HG03460 (cell line): ENCODE measurements at regions not wholly inside any gene's neighbourhood (a gene's known extent, or its start where the extent isn't known, plus 50 kb on each side); places are given as distances from the start of the nearest gene placed in this dataset.

ENCODE experiments used
- ATAC-seq: cut with Tn5 transposase; IDR thresholded peaks from one replicate; pipeline ENCODE4 v1.9.1; 2021; ENCODE audit not compliant: unreplicated experiment

DNA sequence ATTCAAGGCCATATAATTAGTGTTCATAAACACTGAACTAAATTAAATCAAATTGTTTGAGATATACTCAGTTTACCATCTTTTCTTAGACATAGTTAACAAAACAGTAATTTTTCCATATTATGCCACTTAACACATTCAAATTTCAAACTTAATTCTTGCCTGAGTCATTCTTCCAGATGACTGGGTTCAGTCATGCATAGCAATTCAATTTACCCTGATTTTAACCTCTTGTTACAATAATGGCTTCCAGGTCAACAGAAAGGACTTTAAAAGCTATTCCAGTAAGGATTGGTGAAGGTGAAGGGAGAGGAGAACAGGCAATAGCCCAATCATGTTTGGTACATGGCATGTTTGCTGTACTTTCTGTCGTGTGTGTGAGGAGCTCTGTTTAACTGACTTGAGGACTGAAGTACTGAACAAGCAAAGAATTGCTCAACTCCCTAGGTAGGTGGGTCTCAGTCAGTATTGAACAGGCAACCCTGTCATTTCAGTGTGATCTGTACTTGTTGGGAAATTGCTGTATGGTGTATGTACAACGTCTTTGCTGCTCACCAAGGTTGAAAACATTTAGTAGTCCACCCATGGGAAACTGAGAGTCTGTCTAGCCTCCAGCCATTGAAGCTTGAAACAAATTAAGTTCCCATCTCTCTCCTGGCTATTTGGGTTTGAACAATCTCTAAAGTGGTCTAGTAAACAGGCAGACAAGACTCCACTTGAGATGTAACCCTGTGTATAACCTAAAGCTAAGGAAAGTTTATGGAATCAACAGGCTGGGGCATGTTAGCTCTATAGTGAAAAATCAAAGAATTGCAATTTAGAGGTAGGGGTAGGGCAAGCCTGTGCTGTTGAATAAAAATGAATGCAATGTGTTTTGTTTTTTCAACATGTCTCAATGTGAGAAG lies 327.2 kb downstream of the BTG1 start:
- ATAC-seq, result no peak

DNA sequence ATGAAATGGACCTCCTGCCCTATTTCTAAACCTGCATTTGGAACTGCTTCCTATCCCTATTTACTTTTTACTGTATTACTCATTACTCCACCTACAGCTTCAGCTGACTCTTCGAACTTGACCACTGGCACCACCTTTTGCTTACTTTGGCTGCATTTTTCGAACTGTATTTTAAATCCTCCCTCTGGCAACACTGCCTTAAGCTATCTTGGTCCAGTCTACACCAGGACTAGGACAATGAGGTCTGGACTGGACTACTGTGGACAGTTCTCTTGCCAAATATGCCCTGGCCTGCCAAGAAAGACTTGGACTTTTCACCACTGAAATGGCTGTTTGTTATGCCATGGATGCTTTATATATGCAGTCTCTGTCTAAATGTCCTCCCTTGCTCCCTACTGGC lies 328.1 kb downstream of the BTG1 start:
- no peak for ATAC-seq

DNA sequence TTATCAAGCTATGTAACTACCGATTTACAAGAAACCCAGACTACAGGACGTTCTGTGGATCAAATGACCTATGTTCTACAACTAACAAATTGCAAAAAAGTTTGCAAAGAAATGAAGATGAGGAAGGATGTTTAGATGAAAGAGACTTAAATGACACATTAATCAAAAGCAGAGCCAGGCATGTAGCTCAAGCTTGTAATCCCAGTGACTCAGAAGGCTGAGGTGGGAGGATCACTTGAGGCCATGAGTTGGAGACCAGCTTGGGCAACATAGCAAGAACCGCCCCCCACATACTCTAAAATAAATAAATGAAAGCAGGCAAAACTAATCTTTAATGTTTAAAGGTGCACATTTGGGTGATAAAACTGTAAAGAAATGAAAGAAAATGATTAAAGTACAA lies 331.9 kb downstream of the BTG1 start:
- no peak for ATAC-seq

DNA sequence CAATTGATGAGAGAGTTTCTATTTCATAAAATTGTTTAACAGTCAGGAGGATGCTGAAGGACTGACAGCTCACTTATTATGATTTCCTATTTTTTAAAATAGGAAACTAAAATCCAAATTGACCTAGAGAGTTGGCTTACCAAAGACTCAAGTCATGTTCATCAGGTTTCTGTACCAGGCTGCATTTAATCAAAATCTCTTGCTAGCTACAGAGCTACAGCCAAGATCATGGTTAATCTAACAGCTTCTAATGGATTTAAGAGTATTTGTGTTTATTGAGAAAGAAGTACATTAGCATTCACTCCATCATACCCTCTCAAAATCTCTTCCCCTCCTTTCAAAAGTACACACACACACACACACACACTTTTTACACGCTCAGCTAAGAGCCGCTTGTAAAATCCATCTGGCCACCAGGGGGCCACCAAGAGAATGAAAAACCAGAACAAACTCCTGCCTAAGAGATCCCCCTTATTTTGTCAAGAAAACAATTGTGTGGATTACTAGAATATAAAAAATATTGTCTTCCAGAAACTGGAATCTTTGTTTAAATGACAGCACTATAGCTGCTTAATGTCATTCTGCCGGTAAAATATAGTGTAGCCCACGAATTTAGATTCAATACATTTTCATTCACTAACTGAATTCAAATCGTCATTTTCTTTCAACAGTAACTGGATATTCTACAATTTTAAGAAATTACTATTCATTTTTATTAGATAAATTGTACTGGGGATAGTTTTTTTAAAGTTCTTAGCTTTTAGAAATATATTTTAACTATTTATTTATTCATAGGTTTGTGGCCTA lies 334.0 kb downstream of the BTG1 start:
- ATAC-seq, result peak; percentile 68

DNA sequence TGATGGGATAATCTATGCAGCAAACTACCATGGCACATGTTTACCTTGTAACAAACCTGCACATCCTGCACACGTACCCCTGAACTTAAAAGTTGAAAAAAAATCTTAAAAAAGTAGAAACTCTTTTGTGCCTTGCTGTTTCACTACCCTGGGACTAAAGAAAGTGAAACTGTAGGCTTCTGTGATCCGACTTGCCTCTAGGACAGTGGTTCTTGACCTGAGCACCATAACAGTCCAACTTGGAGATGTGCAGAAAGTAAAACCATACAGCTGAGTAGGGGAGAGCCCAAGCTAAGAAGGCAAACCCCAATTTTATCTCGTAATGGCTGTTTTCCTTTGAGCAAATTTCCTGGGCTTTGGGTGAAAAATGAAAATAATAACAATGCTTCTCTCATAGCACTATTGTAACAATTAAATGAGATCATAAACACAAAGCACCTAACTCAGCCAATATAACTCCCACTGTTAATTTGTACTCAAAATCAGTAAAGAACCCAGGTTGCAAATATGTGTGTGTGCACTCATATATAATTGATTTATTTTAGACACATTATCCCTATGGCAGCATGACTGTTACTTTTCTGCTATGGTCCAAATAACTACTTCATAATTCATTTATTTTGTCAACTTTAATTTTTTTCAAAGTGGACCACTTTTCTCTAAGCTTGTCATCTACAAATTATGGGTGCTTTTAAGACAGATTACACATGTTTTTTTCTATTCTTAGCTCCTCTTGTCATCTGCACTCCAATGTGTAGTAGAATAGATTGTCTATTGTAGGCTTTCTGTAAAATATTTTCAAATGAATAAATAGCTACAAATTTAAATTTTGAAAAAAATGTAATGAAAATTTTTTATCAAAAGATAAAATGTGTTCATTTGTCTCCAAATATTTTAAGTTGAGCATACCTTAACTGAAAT lies 334.9 kb downstream of the BTG1 start:
- no peak for ATAC-seq

DNA sequence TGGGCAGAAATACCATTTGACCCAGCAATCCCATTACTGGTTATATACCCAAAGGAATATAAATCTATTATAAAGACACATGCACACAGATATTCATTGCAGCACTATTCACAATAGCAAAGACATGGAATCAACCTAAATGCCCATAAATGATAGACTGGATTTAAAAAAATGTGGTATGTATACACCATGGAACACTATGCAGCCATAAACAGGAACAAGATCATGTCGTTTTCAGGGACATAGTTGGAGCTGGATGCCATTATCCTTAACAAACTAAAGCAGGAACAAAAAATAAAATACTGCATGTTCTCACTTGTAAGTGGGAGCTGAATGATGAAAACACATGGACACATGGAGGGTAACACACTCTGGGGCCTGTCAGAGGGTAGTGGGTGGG lies 335.6 kb downstream of the BTG1 start:
- ATAC-seq, result no peak

DNA sequence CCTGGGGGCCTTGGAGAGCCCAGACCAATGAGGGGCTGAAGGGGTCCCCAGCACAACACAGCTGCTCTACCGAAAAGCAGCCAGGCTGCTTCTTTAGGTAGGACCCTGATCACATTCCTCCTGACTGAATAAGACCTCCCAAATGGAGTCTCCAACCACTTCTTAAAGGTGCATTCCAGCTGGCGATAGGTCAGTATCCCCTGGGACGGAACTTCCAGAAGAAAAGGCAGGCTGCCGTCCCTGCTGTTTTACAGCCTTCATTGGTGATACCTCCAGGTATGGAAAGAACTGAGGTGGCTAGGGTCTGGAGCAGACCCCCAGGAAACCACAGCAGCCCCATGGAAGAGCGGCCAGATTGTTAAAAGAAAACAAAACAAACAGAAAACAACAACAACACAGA lies 340.6 kb downstream of the BTG1 start:
- no peak for ATAC-seq

DNA sequence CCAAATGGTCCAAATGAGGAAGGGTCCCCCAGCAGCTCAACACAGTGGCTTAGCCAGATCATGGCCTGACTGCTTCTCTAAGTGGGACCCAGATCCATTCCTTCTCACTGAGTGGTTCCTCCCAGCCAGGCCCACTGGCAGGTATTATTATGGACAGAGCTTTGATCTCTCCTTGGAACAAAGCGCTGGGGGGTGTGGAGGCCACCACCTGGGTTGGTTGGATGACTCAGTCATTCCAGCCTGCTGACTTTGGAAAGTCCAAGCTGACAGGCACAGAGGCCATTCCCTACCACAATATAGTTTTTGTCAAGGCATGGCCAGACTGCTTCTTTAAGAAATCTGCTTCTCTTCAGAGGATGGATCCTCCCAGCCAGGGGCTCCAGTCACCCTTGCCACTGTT lies 341.1 kb downstream of the BTG1 start:
- ATAC-seq, result no peak

DNA sequence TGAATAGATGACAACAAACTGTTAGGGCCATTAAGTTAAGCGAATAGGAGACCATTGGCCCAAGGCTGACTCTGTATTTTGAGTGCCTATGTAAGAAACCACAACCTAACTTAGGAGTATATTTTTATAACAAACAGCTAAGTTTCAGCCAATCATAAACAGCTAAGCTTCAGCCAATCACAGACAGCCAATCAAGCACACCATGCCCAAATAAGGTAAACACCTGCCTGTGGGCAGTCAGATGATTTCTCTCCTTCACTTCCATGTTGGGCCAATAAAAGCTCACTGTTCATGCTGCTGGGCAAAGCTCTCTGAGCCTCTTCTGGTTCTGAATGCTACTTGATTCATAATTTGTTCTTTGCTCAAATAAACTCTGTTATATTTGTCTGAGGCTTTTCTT lies 344.6 kb downstream of the BTG1 start:
- no peak for ATAC-seq

DNA sequence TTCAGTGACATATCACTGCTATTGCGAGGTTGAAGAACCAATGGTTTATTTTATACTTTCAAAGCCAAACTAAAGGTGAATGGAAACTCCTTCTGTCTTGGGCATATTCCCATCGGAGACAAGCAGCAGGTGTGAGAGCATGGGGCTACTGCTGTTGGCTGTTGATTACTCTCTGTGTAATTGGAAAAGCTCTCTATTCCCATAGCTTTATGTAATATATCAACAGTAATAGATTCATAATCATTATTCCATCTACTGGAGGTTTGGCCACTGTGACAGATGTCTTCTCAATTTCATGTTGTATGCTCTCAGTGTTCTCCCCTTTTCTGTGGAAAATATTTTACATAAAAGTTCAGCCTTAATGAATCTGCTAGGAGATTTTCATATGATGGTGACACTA lies 352.0 kb downstream of the BTG1 start:
- ATAC-seq, result no peak

DNA sequence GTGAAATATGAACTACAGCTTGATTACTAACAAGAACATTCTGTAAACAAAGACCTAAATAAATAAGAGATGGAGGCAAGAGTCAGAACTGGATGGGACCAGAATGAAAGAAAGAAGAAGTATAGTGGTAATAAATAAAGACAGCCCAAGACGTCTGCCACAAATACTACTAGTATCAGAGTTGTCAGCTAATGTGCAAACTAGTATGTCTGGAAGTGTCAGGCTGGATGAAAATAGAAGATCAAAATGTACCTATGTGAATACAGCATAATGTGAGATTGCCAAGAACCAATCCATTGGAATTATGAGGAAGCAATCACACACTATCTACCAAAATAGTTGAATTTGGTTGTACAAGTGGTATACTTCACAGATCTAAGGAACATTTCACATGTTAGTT lies 353.0 kb downstream of the BTG1 start:
- ATAC-seq, result no peak

DNA sequence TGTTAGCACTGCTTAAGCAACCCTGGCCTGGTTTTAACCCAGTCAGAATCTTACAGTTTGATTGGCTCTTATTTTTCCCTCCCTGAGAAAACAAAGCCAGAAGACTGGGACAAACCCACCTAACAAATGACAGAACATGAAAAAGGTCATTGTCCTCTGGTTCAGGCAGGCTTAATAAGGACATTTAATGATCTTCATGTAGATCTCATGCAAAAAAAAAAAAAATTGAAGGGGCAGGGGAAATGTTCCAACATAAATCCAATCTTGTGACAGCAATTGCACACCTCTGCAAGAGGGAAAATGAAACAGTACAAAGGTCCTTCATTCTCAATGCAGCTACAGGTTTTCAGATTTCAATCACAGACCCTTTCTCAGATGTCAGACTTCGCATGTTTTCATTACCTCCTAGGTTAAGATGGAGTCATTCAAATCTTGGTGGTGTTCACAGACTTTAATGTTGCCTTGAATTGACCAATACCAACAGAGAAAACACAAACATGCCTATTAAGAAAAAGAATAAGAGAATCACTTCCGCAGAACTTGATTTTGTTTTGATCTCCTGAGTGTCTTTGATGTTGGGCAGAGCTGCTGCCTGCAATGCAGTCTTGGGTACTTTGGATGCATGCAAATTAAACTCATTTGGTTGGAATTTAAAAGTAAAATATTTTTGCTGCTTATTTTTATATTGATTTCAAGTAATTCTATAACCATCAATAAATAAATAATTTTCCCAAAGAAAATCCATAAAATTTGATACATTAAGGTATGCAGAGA lies 359.0 kb downstream of the BTG1 start:
- ATAC-seq, result no peak

DNA sequence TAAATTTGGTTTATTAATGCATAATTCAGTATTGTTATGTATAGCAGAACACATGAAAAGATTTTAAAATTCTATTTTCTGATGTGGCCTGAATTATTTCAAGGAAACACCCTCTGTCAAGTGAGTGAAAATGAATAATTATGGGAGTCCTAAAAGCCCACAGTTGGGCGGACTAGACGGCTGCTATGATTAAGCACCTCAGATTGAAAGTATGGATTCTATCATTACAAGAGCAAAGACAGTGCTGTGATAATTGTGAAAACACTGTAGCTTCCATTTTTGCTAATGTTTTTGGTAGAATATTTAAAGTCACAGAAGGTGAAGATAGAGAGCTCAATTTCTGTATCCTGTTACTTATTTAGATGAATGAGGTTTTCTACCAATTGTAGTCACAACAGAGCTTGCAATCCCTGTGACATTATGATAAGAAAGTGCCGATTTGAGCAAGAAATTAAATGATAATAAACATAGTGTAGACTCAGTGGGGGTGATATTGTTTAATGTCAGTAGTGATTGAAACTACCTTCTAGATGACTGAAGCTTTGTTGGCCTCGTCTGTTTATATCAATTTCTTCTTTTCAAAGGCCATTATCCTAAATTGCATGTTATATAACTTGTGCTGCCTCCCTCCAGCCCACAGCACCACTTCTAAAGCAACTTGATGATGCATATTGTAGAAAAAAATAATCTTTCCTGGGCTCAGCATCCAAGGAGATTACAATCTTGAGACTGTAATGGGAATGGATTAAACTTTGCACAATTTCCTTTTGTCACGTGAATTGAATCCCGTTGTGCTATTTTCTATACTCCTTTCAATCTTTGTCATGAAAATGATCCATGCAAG lies 359.8 kb downstream of the BTG1 start:
- ATAC-seq, result no peak

DNA sequence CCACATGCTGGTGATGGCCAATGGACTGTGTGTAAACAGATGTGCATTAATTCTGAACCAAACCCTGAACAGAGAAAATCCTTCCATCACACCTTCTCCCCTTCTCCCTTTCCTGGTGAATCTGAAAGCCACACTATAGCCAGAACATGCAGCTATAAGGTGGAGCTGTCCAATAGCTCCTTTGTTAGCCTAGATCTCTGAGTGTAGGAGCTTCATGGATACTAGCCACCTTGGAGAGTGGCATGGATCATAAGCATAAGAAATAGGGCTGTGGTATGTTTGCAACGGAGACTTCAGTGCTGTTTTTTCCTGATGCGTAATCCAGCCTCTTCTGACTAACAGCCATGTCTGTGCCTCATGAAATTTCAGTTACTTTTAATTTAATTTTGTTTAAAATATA lies 364.5 kb downstream of the BTG1 start:
- no peak for ATAC-seq

DNA sequence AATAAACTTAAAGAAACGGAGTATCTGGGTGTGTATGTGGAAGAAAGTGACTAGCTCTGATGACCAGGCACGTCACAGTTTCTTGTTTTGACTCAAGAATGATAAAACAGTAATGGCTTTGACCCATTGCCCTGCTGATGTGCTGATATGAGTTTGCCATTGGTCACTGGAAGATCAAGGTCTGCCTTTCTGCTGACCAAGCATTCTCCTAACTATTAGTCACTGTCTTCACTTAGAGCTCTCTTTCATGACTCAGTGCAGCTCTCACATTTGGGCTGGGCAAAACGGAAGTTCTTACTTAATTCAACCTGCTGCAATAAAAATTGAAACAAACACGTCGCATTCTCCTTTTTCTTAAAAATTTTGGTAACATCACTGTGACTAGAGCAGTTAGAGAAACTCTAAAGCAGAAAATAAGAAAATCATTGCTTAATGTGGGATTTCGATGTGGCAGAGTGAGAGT lies 366.7 kb downstream of the BTG1 start:
- peak; percentile 97 for ATAC-seq

DNA sequence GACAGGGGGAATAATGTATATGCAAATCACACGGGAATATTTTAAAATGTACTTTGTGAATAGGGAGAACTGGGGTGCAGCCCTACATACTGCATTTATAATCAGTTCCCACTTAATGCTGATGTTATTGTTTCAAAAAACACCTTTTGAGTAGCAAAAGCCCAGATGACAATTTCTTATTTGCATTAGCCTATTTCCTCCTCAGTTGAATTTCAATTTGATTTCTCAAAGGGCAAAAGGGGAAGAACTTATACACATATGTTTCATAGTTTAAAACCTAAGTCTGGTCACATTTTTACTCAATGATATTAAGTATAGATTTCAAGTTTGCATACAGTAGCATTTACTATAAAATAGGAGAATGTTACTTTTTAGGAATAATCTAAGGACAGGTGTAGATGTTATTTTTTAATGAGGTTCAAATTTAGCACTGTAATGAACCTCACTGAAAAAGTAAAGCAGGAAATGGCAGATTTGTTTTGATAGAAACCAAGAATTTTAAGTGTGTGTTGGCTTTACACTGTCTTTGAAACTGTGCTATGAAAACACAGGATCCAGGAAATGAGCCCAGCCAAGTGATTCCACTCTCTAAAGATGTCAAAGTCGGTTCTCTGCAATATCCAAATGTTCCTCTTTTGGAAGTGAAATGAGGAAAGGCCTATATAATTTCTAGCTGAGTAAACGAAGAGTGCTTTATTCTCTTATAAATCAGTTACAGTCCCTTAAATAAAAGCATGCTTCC lies 367.4 kb downstream of the BTG1 start:
- peak; percentile 56 for ATAC-seq

DNA sequence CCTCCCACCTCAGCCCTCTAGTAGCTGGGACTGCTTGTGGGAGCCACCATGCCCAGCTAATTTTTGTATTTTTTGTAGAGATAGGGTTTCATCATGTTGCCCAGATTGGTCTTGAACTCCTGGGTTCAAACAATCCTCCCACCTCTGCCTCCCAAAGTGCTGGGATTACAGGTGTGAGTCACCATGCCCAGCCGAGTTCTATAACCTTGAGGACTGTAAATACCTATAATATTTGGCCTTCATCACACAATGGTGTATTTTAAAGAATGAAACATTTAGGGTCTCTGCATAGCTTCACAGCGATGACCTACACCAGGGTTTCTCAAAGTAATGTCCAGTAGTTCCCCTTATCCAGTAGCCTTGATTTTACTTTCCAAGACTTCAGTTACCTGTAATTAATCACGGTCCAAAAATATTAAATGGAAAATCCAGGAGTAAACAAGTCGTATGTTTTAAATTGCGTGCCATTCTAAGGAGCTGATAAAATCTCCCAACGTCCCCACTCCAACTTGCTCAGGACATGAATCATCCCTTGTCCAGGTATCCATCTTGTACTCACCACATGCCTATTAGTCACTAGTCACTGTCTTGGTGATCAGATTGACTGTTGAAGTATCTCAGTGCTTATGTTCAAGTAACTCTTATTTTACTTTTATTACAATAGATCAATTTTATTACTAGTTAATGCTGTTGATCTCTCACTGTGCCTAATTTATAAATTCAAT lies 368.2 kb downstream of the BTG1 start:
- no peak for ATAC-seq

DNA sequence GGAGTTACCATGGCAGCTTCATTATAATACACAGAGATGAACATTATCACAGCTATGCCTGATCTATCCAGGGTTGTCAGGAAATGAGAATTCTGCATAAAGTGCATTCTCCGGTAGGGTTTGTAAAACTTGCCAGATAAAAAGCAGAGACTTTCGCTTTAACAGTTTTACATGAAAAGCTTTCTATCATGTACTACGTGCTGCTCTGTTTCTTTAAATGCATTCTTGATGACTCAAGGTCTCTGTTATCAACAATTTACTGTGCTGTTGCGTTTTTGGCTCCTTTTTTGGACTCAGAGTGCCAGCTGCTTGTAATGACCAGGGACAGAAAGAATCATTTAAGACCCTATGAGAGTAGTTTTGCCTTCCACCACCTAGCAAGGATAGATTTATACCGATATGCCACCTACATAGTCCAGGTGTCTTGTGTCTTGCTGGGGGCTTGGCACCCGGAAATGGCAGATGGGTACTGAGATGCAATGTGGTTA lies 371.2 kb downstream of the BTG1 start:
- ATAC-seq, result no peak
